Activated naive CD8-positive, alpha-beta T cell treated with anti-CD3 and anti-CD28 coated beads, Interleukin-2, amount 10 ng/mL, durations not matched to agents 7 days and 5 days (primary cell): ENCODE measurements at regions not wholly inside any gene's neighbourhood (a gene's known extent, or its start where the extent isn't known, plus 50 kb on each side); places are given as distances from the start of the nearest gene placed in this dataset.

Experiments used
- ATAC-seq: fragments of 150-1000 bp; cut with Tn5 transposase; one replicate; pipeline ENCODE4 v1.10.0; 2021; ENCODE audit warnings: low read depth, moderate library complexity
- POLR2A ChIA-PET: fragments of 350-600 bp; sonication (Branson Sonifier 250); formaldehyde crosslinking; loops from one replicate; lab custom pipeline; 2021; ENCODE audit warnings: antibody characterized with exemption; lab: Charles Lee
- DNase-seq: peaks from one replicate; pipeline ENCODE4 v3.0.0; 2021
- H3K27ac Mint-ChIP-seq: one replicate; pipeline ENCODE4 v1.8.0; 2022; ENCODE audit warnings: mild to moderate bottlenecking, mixed read lengths
- H3K27me3 Mint-ChIP-seq: one replicate; pipeline ENCODE4 v1.8.0; 2022; ENCODE audit warnings: mild to moderate bottlenecking, moderate library complexity, mixed read lengths
- H3K36me3 Mint-ChIP-seq: one replicate; pipeline ENCODE4 v1.8.0; 2021; ENCODE audit warnings: mild to moderate bottlenecking, mixed read lengths
- H3K4me1 Mint-ChIP-seq: one replicate; pipeline ENCODE4 v1.8.0; 2021; ENCODE audit warnings: mixed read lengths
- H3K4me3 Mint-ChIP-seq: one replicate; pipeline ENCODE4 v1.8.0; 2022; ENCODE audit warnings: mild to moderate bottlenecking, moderate library complexity, mixed read lengths
- H3K9me3 Mint-ChIP-seq: one replicate; pipeline ENCODE4 v1.8.0; 2021; ENCODE audit warnings: mixed read lengths

DNA sequence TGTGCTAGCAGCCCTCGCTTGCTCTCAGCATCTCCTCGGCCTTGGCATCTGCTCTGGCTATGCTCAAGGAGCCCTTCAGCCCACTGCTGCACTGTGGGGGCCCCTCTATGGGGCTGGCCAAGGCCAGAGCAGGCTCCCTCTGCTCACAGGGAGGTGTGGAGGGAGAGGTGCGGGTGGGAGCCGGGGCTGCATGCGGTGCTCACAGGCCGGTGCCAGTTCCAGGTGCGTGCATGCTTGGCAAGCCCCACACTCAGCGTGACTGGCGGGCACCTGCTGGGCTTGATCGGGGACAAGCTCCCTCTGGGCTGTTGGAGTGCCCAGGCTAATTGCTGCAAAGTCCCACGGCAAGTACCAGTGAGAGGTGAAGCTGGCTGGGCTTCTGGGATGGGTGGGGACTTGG lies 170.5 kb downstream of the TRIM36 start:
- DNase-seq (no peak), ATAC-seq (no peak)
- Mint-ChIP-seq H3K4me1 (no peaks in the 10 kb centered on the region), H3K9me3 (no peaks in the 10 kb centered on the region), H3K27ac (no peak overlapping the region), H3K27me3 (no peaks in the 10 kb centered on the region), H3K36me3 (no peaks in the 10 kb centered on the region), H3K4me3 (no peak overlapping the region)
- POLR2A ChIA-PET = no interaction called here

DNA sequence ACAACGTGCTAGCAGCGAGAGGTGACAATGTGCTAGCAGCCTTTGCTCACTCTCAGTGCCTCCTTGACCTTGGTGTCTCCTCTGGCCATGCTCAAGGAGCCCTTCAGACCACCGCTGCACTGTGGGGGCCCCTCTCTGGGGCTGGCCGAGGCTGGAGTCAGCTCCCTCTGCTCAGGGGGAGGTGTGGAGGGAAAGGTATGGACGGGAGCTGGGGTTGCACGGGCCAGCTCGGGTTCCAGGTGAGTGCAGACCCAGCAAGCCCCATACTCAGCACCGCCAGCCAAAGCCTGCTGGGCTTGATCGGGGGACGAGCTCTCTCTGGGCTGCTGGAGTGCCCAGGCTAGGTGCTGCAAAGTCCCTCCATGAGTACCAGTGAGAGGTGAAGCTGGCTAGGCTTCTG lies 180.2 kb downstream of the TRIM36 start:
- peaks cover 1% of the 10 kb centered on the region for H3K4me1 Mint-ChIP-seq
- no peaks in the 10 kb centered on the region for H3K27me3 Mint-ChIP-seq
- H3K9me3 Mint-ChIP-seq = no peaks in the 10 kb centered on the region
- no peak for DNase-seq
- no peak overlapping the region for H3K4me3 Mint-ChIP-seq
- H3K27ac Mint-ChIP-seq = no peak overlapping the region
- POLR2A ChIA-PET = no interaction called here
- no peaks in the 10 kb centered on the region for H3K36me3 Mint-ChIP-seq
- ATAC-seq = no peak

DNA sequence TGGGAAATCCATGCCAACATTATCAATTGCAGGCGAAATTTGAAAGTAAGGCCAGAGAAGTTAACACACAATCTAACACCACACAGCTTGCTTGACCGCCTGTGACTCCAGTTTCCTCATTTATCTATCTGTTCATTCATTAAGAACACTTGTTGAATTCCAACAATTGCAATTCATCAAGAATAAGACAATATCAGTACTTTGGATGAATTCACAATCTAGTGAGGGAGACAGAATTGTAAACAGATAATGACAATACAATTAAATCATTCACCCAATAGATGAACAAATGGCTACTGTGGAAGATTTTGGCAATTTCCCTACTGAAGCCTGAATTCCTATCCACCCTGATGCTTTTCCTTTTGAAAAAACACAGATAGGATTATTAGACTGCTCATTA lies 181.6 kb downstream of the TRIM36 start:
- Mint-ChIP-seq H3K4me1 (peaks cover 1% of the 10 kb centered on the region), H3K27me3 (no peaks in the 10 kb centered on the region), H3K9me3 (no peaks in the 10 kb centered on the region), H3K36me3 (no peaks in the 10 kb centered on the region), H3K27ac (no peak overlapping the region), H3K4me3 (no peak overlapping the region)
- ATAC-seq (no peak), DNase-seq (no peak)
- POLR2A ChIA-PET = no interaction called here

DNA sequence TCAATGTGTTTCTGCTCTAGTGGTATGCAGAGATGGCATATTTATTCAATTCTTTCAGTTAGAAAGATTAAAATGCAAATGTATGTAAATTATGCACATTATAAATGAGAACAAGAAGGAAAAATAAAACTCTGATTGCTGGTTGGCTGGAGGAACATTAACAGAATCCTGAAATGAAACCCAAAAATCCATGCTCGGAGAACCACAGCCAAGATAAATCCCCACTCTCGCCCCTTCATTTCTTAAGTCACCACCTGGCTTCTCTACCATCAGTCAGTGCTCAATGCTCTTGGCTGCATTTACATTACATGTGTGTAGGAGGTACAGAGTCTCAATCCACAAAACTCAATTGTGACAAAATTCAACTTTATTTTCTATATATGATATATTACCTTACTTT lies 184.9 kb downstream of the TRIM36 start:
- Mint-ChIP-seq H3K9me3 (no peaks in the 10 kb centered on the region), H3K4me1 (peaks cover 1% of the 10 kb centered on the region), H3K4me3 (no peak overlapping the region), H3K27ac (no peak overlapping the region), H3K36me3 (no peaks in the 10 kb centered on the region), H3K27me3 (no peaks in the 10 kb centered on the region)
- ATAC-seq (no peak), DNase-seq (no peak)
- POLR2A ChIA-PET = no interaction called here

DNA sequence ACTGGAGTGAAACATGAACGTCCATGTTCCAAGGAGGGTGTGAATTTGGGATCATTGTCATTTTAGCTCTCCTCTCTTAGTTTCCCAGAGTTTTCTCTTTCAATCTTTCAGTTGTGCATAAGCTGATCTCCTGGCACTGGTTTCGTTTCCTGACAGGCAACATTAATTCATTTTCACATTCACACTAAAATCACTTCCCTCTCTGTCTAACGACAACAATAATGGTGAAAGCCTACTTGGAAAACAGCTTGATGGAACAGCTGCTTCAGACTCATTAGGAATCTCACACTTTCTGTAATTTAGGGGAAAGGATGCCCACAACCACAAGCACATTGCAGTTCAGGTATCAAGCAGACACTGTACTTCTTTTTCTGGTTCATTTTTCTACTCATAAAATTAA lies 188.6 kb downstream of the TRIM36 start:
- POLR2A ChIA-PET = no interaction called here
- Mint-ChIP-seq H3K36me3 (no peaks in the 10 kb centered on the region), H3K27ac (no peak overlapping the region), H3K4me3 (no peak overlapping the region), H3K9me3 (no peaks in the 10 kb centered on the region), H3K27me3 (no peaks in the 10 kb centered on the region), H3K4me1 (peaks cover 1% of the 10 kb centered on the region)
- DNase-seq (no peak), ATAC-seq (no peak)

DNA sequence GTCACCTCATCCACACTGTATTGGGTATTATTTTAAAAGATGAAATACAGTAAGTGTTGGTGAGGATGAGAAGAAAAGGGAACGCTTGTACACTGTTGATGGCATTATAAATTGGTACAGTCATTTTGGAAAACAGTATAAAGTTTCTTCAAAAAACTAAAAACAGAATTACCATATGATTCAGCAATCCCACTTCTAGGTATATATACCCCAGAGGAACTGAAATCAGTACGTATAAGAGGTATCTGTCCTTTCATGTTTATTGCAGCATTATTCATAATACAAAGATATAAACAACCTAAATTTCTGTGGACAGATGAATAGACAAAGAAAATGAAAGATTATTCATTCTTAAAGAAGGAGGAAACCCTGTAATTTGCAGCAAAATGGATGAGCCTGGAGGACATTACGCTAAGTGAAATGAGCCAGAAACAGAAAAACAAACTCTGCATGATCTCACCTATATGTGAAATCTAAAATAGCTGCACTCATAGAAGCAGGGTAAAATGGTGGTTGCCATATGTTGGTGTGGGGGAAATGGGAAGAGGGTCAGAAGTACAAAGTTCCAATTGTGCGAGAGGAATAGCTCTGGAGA lies 191.6 kb downstream of the TRIM36 start:
- no peak for ATAC-seq
- POLR2A ChIA-PET = no interaction called here
- no peak overlapping the region for H3K4me3 Mint-ChIP-seq

DNA sequence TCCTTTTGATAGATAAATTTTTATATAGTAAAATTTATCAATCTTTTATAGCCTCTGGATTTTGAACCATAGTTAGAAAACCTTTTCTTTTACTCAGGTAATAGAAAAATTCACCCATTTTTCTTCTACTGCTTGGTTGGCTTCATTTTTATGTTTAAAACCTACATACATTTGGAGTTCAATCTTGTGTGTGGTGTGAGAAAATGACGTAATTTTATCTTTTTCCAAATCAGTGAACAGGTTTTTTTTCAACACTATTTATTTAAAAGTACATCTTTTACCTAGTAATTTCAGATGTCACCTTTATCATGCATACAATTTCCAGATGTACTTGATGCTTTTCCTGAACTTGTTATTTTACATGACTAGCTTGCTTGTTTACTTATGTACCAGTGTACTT lies 200.2 kb downstream of the TRIM36 start:
- no peak overlapping the region for H3K27ac Mint-ChIP-seq
- H3K27me3 Mint-ChIP-seq = no peaks in the 10 kb centered on the region
- POLR2A ChIA-PET = no interaction called here
- no peak for DNase-seq
- no peak overlapping the region for H3K4me3 Mint-ChIP-seq
- peaks cover 9% of the 10 kb centered on the region for H3K9me3 Mint-ChIP-seq
- no peaks in the 10 kb centered on the region for H3K4me1 Mint-ChIP-seq
- ATAC-seq = no peak
- no peaks in the 10 kb centered on the region for H3K36me3 Mint-ChIP-seq

More for the DNA sequence above, 191.6 kb downstream of the TRIM36 start:
- no peak for DNase-seq
- Mint-ChIP-seq H3K4me1 (no peaks in the 10 kb centered on the region), H3K27ac (no peak overlapping the region), H3K27me3 (no peaks in the 10 kb centered on the region), H3K36me3 (no peaks in the 10 kb centered on the region), H3K9me3 (no peaks in the 10 kb centered on the region)

DNA sequence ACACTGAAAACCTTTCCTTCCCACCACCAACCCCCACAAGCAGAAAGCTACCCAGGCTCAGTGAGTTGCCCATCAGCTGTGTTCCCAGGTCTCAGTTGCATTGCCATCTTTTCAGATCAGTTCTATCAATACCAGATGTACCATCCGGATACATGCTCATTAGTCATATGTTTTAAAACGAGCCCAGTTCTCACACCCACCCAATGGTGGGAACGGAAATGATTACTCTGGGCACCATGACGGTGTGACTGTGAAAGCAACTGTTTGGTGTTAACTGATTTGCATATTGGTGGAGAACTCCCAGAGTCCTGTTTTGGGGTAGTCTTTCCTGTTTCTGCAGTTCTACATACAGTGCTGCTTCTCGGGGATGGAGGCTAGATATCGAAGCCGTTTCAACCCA lies 212.3 kb downstream of the TRIM36 start:
- Mint-ChIP-seq H3K9me3 (no peaks in the 10 kb centered on the region), H3K36me3 (no peaks in the 10 kb centered on the region), H3K4me1 (no peaks in the 10 kb centered on the region), H3K27me3 (no peaks in the 10 kb centered on the region), H3K27ac (no peak overlapping the region), H3K4me3 (no peak overlapping the region)
- DNase-seq = no peak
- no peak for ATAC-seq
- POLR2A ChIA-PET = no interaction called here

DNA sequence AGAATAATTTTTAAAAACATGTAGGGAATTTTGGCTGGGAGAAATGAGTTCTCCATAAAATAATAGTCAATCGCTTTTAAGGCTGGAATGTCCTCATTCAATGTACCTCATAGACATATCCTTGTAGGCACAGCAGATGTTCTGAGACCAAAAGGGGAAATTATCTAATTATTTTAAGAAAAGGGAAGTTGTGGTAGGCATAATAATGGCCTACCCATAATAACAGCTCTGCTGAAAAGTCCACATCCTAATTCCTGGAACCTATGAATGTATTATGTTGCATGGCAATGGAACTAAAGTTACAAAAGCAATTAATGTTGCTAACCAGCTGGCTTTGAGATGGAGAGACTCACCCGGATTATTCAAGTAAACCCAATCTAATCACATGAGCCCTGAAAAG lies 216.1 kb downstream of the TRIM36 start:
- ATAC-seq (no peak), DNase-seq (no peak)
- POLR2A ChIA-PET = no interaction called here
- no peak overlapping the region for H3K27ac Mint-ChIP-seq
- H3K36me3 Mint-ChIP-seq = no peaks in the 10 kb centered on the region
- no peaks in the 10 kb centered on the region for H3K9me3 Mint-ChIP-seq
- no peak overlapping the region for H3K4me3 Mint-ChIP-seq
- H3K4me1 Mint-ChIP-seq = no peaks in the 10 kb centered on the region
- H3K27me3 Mint-ChIP-seq = no peaks in the 10 kb centered on the region

DNA sequence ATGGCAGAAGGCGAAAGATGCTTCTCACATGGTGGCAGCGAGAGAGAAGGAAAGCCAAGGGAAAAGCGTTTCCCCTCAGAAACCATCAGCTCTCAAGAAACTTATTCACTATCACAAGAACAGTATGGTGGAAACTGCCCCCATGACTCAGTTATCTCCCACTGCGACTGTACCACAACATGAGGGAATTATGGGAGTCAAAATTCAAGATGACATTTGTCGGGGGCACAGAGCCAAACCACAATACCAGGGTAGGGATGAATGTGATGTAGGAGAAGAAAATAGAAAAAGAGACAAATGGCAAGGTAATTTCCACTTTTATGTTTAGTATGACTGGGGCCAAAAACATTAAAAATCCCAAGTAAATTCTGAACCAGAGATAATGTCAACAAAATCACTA lies 216.8 kb downstream of the TRIM36 start:
- H3K9me3 Mint-ChIP-seq = no peaks in the 10 kb centered on the region
- no peak overlapping the region for H3K4me3 Mint-ChIP-seq
- H3K36me3 Mint-ChIP-seq = no peaks in the 10 kb centered on the region
- no peaks in the 10 kb centered on the region for H3K27me3 Mint-ChIP-seq
- ATAC-seq (no peak), DNase-seq (no peak)
- H3K27ac Mint-ChIP-seq = no peak overlapping the region
- H3K4me1 Mint-ChIP-seq = no peaks in the 10 kb centered on the region
- POLR2A ChIA-PET = no interaction called here

DNA sequence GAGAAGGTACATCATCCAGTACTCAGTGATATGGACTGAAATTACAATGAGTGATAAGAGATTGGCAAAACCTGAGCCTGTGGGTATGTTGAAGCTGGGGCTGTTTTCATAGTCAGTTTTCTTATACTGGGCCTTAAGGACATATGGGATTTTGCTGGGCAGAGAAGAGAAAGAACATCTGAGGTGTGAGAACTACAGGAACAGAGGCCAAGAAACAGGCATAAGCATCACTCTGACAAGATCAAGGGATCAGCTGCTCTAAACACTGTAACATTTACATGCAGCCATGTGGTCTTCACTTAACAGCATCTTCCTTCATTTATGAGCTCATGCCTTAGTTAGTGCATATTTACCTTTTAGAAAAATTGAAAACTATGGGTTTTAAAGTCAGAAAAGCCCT lies 220.0 kb downstream of the TRIM36 start:
- Mint-ChIP-seq H3K27ac (no peak overlapping the region), H3K4me1 (no peaks in the 10 kb centered on the region), H3K9me3 (no peaks in the 10 kb centered on the region), H3K36me3 (no peaks in the 10 kb centered on the region), H3K4me3 (no peak overlapping the region), H3K27me3 (no peaks in the 10 kb centered on the region)
- DNase-seq = no peak
- ATAC-seq = no peak
- POLR2A ChIA-PET = no interaction called here

DNA sequence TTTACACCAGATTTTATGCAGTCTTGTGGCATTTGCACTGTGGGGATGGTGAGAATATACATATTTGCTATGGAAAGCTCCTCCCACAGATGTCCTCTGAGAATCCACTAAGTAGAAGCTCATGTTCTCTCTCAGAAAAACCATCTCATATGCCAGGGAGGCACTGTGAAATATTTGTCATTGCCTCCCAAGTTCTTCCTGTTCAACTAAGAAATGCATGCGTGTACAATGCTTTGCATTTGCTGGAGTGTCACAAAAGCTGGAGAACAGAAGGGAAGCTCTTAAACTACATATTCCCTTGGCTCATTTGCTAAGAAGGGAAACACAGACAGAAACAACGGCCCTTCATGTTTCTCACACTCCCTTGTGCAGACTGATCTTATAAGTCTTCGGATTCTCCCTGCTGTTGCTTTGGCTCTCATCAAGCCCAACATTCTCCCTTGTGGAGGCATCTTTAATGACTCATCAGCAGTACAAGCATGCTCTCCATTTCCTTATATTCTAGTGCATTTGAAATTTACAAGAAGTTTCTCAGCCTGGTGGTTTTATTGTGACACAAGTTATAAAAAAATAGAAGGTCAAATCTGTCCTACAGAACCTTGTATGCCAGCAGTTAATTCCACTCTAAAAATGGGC lies 220.6 kb downstream of the TRIM36 start:
- POLR2A ChIA-PET = no interaction called here
- H3K4me1 Mint-ChIP-seq = no peaks in the 10 kb centered on the region
- no peaks in the 10 kb centered on the region for H3K36me3 Mint-ChIP-seq
- ATAC-seq (no peak), DNase-seq (no peak)
- H3K27me3 Mint-ChIP-seq = no peaks in the 10 kb centered on the region
- no peak overlapping the region for H3K4me3 Mint-ChIP-seq
- H3K27ac Mint-ChIP-seq = no peak overlapping the region
- H3K9me3 Mint-ChIP-seq = no peaks in the 10 kb centered on the region

DNA sequence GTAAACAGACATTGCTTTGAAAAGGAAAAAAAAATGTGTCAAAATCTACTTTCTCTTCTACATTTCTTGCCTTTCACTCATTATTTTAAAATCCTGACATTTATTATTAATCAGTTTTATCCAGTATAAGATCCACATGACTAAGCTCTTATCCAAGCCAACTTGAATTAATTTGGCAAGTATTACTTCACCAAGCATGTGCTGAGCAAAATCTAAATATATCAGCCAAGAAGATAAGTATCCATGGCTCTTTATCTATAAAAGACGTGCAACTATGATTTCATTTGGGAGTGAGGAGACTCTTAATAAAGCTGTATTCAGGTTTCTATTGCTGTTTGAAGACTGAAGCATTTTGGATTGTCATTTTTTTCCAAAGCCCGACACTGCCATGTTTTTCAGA lies 221.3 kb downstream of the TRIM36 start:
- Mint-ChIP-seq H3K4me3 (no peak overlapping the region), H3K27me3 (no peaks in the 10 kb centered on the region), H3K4me1 (no peaks in the 10 kb centered on the region), H3K27ac (no peak overlapping the region), H3K9me3 (no peaks in the 10 kb centered on the region), H3K36me3 (no peaks in the 10 kb centered on the region)
- DNase-seq (no peak), ATAC-seq (no peak)
- POLR2A ChIA-PET = no interaction called here

DNA sequence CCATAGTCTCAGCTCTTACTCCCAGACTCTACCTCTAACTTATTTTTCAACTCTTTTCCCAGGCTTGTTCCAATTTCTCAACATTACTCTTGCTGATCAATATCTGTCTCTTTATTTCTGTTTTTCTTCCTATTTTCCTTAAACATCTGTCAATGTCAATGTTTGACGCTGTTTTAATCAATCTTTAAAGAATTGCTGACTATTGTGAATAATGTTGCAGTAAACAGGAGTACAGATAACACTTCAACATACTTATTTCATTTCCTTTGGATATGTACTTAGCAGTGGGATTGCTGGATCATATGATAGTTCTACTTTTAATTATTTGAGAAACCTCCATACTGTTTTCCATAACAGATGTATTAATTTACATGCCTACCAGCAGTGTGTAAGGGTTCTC lies 229.0 kb downstream of the TRIM36 start:
- no peak for DNase-seq
- no peaks in the 10 kb centered on the region for H3K4me1 Mint-ChIP-seq
- no peak overlapping the region for H3K27ac Mint-ChIP-seq
- ATAC-seq = no peak
- no peaks in the 10 kb centered on the region for H3K27me3 Mint-ChIP-seq
- no peak overlapping the region for H3K4me3 Mint-ChIP-seq
- POLR2A ChIA-PET = no interaction called here
- no peaks in the 10 kb centered on the region for H3K36me3 Mint-ChIP-seq
- H3K9me3 Mint-ChIP-seq = peaks cover 16% of the 10 kb centered on the region

DNA sequence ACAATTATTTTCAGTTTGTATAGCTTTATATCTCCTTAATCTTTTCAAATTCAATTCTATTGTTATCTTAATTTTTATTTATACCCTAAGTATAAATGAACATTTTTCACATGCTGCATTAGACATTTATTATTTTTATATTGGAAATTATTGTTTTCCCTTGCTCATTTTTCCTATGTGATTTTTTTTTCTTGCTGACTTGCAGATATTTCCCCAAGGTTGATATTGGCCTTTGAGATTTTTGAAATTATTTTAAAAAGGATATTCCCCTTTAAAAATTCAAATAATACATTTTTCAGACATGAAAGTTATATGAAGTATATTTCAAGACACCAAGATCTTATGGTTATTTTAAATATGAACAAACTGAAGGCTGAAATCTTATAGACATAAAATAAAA lies 234.2 kb downstream of the TRIM36 start:
- no peak for ATAC-seq
- POLR2A ChIA-PET = no interaction called here
- no peaks in the 10 kb centered on the region for H3K36me3 Mint-ChIP-seq

More for the DNA sequence above, 234.2 kb downstream of the TRIM36 start:
- Mint-ChIP-seq H3K9me3 (peaks cover 9% of the 10 kb centered on the region), H3K27me3 (no peaks in the 10 kb centered on the region), H3K27ac (no peak overlapping the region), H3K4me1 (no peaks in the 10 kb centered on the region), H3K4me3 (no peak overlapping the region)
- no peak for DNase-seq
